Fibroblast of villous mesenchyme (primary cell): ENCODE measurements at regions not wholly inside any gene's neighbourhood (a gene's known extent, or its start where the extent isn't known, plus 50 kb on each side); places are given as distances from the start of the nearest gene placed in this dataset.
A peak's percentile ranks its signal among the peaks of the same experiment; 100 is the strongest.

Experiments
- DNase-seq: peaks from one replicate; pipeline ENCODE4 v3.0.0-alpha.2; 2010; ENCODE audit warnings: low read depth
- H3K4me3 ChIP-seq: 2 replicates; pipeline ENCODE4 v1.5.1; 2011; ENCODE audit warnings: low read depth, mild to moderate bottlenecking, low read length
- TF ChIP-seq, protein P1 (sequence below): IDR thresholded peaks from 2 replicates; pipeline ENCODE4 v1.5.1; 2012; ENCODE audit warnings: low read depth, mild to moderate bottlenecking, low read length; ENCODE audit not compliant: insufficient read depth

- TF ChIP-seq, protein P1, sequence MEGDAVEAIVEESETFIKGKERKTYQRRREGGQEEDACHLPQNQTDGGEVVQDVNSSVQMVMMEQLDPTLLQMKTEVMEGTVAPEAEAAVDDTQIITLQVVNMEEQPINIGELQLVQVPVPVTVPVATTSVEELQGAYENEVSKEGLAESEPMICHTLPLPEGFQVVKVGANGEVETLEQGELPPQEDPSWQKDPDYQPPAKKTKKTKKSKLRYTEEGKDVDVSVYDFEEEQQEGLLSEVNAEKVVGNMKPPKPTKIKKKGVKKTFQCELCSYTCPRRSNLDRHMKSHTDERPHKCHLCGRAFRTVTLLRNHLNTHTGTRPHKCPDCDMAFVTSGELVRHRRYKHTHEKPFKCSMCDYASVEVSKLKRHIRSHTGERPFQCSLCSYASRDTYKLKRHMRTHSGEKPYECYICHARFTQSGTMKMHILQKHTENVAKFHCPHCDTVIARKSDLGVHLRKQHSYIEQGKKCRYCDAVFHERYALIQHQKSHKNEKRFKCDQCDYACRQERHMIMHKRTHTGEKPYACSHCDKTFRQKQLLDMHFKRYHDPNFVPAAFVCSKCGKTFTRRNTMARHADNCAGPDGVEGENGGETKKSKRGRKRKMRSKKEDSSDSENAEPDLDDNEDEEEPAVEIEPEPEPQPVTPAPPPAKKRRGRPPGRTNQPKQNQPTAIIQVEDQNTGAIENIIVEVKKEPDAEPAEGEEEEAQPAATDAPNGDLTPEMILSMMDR: peak; percentile 44
- peak; percentile 6 for DNase-seq
Observed at GRCh38 chr15:79769069-79769481, 127.7 kb downstream of the MTHFS start.

GRCh38 chr15:79769933-79770759 lies 126.7 kb downstream of the MTHFS start:
- DNase-seq: no peak
- TF ChIP-seq, protein P1: no peak
- H3K4me3 ChIP-seq: no peak overlapping the region

More at GRCh38 chr15:79769069-79769481, 127.7 kb downstream of the MTHFS start:
- no peak overlapping the region for H3K4me3 ChIP-seq

DNA sequence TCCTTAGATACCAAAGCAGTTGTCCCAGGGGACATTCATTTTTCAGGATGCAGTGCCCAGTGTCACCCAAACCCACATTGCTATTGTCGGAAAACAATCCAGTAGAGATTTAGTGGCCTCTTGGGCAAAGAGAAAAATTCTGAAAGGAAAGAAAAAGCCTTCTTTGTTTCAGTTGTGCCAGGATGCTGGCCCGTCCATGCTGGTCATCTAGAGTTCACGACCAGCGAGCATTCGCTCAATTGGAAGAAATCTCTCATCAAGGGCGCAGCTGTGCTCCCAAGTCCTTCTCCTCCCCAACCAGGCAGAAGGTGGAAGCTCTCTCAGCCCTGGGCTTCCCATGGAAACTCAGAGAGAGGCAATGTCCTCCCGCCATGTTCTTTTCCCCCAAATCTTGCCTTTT lies 123.7 kb downstream of the MTHFS start:
- TF ChIP-seq, protein P1: no peak
- H3K4me3 ChIP-seq: no peak overlapping the region
- no peak for DNase-seq

DNA sequence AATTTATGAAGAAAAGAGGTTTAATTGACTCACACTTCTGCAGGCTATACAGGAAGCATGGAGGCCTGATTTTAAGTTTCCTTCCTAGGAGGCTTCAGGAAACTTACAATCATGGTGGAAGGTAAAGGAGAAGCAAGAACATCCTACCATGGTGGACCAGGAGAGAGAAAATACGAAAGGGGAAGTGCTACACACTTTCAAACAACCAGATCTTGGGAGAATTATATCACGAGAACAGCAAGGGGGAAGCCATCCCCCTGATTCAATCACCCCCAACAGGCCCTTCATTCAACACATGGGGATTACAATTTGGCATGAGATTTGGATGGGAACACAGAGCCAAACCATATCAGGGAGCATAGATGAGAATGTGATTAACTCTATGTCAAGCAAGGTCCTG lies 121.0 kb downstream of the MTHFS start:
- TF ChIP-seq, protein P1: no peak
- no peak overlapping the region for H3K4me3 ChIP-seq
- no peak for DNase-seq

DNA sequence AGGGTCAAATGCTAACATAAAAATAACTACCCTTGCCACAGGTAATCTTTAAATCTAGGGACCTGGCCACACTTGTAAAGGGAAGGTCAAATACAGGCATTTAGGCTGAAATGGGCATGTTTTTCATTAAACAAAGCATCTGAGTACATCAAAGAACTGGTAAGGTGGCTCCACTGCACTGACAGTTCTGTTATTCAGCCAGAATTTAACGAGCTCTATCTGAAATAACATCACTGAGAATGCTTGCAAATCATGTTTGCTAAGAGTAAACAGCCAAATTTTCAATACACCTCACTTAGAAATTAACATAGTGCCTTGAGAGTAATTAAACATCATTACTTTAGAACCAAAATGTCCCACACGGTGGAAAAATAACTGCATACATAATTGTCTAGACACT lies 118.9 kb downstream of the MTHFS start:
- no peak overlapping the region for H3K4me3 ChIP-seq
- TF ChIP-seq, protein P1: no peak
- DNase-seq: no peak

GRCh38 chr15:79778378-79778990 lies 118.3 kb downstream of the MTHFS start:
- no peak for DNase-seq
- H3K4me3 ChIP-seq: no peak overlapping the region
- TF ChIP-seq, protein P1: no peak
